ENCODE measurements at regions not wholly inside any gene's neighbourhood (a gene's known extent, or its start where the extent isn't known, plus 50 kb on each side); places are given as distances from the start of the nearest gene placed in this dataset.

- DNase-seq (ENCODE audit: extremely low read depth in 1 of 4, low spot score in 3 of 4) (no peak), FAIRE-seq (no peak), ATAC-seq (peak; percentile 47; the same call in 1 of the 3 replicates)
- no peaks in the 10 kb centered on the region for H3K36me3 ChIP-seq (ENCODE audit: control insufficient read depth, insufficient read depth, low read length)
- H3K79me2 ChIP-seq (ENCODE audit: control insufficient read depth, insufficient read depth, low read length): no peaks in the 10 kb centered on the region
- TF ChIP-seq GABPB1 (CRISPR knock-in tag; IDR thresholded peaks at IDR 0.05): no peak
- TF ChIP-seq PATZ1 (CRISPR knock-in tag; IDR thresholded peaks at IDR 0.05; ENCODE audit: borderline replicate concordance): no peak
- TF ChIP-seq ASH1L (IDR thresholded peaks at IDR 0.05; ENCODE audit: borderline replicate concordance, low read depth, partially characterized antibody): no peak
- no peak for TF ChIP-seq TFE3 (CRISPR knock-in tag; IDR thresholded peaks at IDR 0.05)
- no peak for TF ChIP-seq RBM22 (IDR thresholded peaks at IDR 0.05; ENCODE audit: low read depth, low read length, poor library complexity, severe bottlenecking)
- TF ChIP-seq FOXJ3 (CRISPR knock-in tag; IDR thresholded peaks at IDR 0.05): no peak
- no peak for TF ChIP-seq ZNF444 (CRISPR knock-in tag; IDR thresholded peaks at IDR 0.05)
- TF ChIP-seq, protein P1, sequence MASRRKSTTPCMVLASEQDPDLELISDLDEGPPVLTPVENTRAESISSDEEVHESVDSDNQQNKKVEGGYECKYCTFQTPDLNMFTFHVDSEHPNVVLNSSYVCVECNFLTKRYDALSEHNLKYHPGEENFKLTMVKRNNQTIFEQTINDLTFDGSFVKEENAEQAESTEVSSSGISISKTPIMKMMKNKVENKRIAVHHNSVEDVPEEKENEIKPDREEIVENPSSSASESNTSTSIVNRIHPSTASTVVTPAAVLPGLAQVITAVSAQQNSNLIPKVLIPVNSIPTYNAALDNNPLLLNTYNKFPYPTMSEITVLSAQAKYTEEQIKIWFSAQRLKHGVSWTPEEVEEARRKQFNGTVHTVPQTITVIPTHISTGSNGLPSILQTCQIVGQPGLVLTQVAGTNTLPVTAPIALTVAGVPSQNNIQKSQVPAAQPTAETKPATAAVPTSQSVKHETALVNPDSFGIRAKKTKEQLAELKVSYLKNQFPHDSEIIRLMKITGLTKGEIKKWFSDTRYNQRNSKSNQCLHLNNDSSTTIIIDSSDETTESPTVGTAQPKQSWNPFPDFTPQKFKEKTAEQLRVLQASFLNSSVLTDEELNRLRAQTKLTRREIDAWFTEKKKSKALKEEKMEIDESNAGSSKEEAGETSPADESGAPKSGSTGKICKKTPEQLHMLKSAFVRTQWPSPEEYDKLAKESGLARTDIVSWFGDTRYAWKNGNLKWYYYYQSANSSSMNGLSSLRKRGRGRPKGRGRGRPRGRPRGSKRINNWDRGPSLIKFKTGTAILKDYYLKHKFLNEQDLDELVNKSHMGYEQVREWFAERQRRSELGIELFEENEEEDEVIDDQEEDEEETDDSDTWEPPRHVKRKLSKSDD (conservative IDR thresholded peaks at IDR 0.05; ENCODE audit: low read length): no peak
- TF ChIP-seq ZNF511 (CRISPR knock-in tag; IDR thresholded peaks at IDR 0.05): no peak
- no peak for TF ChIP-seq RBM14 (IDR thresholded peaks at IDR 0.05; ENCODE audit: borderline replicate concordance, insufficient read depth, low read depth, low read length)
- ChIA-PET POLR2A (interaction anchor here (0.6 to 1.0 kb wide), 2 partner anchors 14 to 590 kb away, joined by 4 read pairs; no protein-coding TSS in a partner anchor), CTCF (ENCODE audit: low intra/inter-chr PET ratio) (no interaction called here)
- no peak overlapping the region for H3K4me3 ChIP-seq
- no peaks in the 10 kb centered on the region for H3K9me1 ChIP-seq (ENCODE audit: control insufficient read depth, insufficient read depth, low read length)
- in situ Hi-C loops (cut with MboI) (no loop called here), intact Hi-C loops (cut with micrococcal nuclease) (no loop called here)
- no peak overlapping the region for H3K27ac ChIP-seq (ENCODE audit: extremely low read depth, low read depth, low read length)
- H3K9ac ChIP-seq (ENCODE audit: insufficient read depth in 1 of 2, low read depth in 2 of 2, low read length in 2 of 2): no peak overlapping the region
- no peaks in the 10 kb centered on the region for H3K27me3 ChIP-seq (ENCODE audit: control insufficient read depth in 2 of 2, insufficient read depth in 2 of 2, low read length in 2 of 2)
- H2AFZ ChIP-seq (ENCODE audit: low read depth, low read length): peak overlapping the region; percentile 22; the same call in 1 of the 2 replicates
- no peaks in the 10 kb centered on the region; a peak in 1 of 5 replicates for H3K4me1 ChIP-seq (replicated peaks in 1 of 2; ENCODE audit: control insufficient read depth in 2 of 2, insufficient read depth in 2 of 2, low read length in 2 of 2)
- H3K4me2 ChIP-seq (ENCODE audit: insufficient read depth, low read length): no peak overlapping the region
- peaks cover 11% of the 10 kb centered on the region for H3K9me3 ChIP-seq (replicated peaks; ENCODE audit: control insufficient read depth, insufficient read depth, low read depth, low read length)
- H4K20me1 ChIP-seq (replicated peaks; ENCODE audit: control insufficient read depth, insufficient read depth, low read length): no peaks in the 10 kb centered on the region
- WGBS (ENCODE audit: insufficient coverage, low coverage, missing lambda C conversion rate): 56% methylated on average over 1 of the region's 1 CpG
- BruUV-seq (replicated peaks): no TSS peak
Observed at GRCh38 chr6:67952121-67952520, 683.0 kb upstream of the ADGRB3 start.

Measured in K562 (cell line).